Stimulated activated CD8-positive, alpha-beta memory T cell treated with anti-CD3 and anti-CD28 coated beads, Interleukin-7, amount 100 ng/mL, for 1 hour (primary cell): ENCODE measurements at regions not wholly inside any gene's neighbourhood (a gene's known extent, or its start where the extent isn't known, plus 50 kb on each side); places are given as distances from the start of the nearest gene placed in this dataset.
"Not testable (repeated sequence)": the region's sequence is repeated elsewhere in the genome, so short reads cannot be mapped to it uniquely, and the experiment has no call there.

ENCODE experiments used
- DNase-seq, 2 donors: peaks; one replicate each; pipeline ENCODE4 v3.0.0-alpha.2; 2020; ENCODE audit warnings: low read depth in 2 of 2

GRCh38 chr17:445839-446238 lies 93.2 kb upstream of the RPH3AL start, which contains the start of gene RFLNB:
RFLNB (minus strand) TSS chr17:445939.
- not testable (repeated sequence) for DNase-seq

- no peak for DNase-seq
These were observed 92.4 kb upstream of the RPH3AL start for GRCh38 chr17:444879-445454.

- DNase-seq: no peak
These were observed 90.5 kb upstream of the RPH3AL start for GRCh38 chr17:443109-443508.

- no peak for DNase-seq
These were observed 88.7 kb upstream of the RPH3AL start for GRCh38 chr17:441155-441950.

DNA sequence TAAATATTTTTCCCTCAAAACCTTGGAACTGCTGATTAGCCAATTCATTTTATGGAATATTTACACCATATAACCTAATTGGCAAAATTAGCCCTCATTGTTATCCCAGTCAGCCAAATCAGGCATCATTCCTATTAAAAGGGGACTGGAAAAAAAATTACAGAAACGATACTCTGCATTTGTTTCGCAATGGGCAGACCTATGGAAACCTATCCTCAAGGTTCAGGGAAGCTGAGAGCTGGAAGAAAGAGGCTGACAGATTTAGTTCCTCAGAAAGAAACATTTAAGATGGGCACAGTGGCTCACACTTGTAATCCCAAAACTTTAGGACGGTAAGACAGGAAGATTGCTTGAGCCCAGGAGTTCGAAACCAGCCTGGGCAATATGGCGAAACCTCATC lies 85.6 kb upstream of the RPH3AL start:
- no peak for DNase-seq

DNA sequence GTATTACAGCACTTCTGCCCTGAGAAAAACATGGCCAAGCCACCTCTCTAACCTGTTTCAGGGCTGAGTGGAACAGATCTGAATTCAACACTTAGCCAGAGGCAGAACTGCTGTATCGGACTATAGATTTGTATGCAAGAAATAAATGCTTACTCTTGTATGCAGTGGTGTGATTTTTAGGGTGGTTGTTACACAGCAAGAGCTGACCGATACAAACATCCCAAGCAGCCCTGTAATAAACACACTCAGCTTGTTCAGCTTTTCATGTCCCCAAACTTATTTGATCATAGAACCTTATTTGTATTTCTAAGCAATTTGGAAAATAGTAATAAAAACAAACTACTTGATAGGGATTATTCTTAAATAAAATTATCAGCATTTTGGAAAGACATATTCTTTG lies 84.9 kb upstream of the RPH3AL start:
- no peak for DNase-seq

GRCh38 chr17:436571-436970 lies 84.0 kb upstream of the RPH3AL start:
- DNase-seq: no peak

- DNase-seq: not testable (repeated sequence)
These were observed 79.9 kb upstream of the RPH3AL start for GRCh38 chr17:432471-432870.

DNA sequence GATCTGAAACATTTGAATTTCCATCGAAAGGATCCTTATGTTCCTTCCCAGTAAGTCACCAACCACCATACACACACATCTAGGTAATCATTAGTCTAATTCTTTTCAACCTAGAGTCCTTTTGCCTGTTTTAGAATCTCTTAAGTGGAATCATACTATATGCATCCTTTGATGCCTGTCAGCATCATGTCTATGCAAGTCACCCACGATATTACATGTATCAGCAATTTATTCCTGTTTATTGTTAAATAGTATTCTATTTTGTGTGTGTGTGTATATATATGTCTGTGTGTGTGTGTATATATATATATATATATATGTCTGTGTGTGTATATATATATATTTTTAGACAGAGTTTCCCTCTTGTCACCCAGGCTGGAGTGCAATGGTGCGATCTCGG lies 78.9 kb upstream of the RPH3AL start:
- DNase-seq: no peak

- DNase-seq: no peak
These were observed 77.0 kb upstream of the RPH3AL start for GRCh38 chr17:429589-429988.

DNA sequence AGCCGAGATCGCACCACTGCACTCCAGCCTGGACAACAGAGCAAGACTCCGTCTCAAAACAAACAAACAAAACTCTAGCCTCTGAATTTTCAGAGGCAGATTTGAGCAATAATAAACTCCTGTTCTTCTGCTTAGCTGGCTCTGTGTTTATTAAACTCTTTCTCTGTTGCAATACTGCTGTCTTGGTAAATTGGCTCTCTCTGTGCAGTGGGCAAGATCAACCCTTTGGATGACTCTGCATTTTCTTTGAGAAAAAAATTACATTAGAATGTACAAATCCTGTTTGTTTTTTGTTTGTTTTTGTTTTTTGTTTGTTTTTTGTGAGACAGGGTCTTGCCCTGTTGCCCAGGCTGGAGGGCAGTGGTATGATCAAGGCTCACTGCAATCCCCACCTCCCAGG lies 75.8 kb upstream of the RPH3AL start:
- no peak for DNase-seq

DNA sequence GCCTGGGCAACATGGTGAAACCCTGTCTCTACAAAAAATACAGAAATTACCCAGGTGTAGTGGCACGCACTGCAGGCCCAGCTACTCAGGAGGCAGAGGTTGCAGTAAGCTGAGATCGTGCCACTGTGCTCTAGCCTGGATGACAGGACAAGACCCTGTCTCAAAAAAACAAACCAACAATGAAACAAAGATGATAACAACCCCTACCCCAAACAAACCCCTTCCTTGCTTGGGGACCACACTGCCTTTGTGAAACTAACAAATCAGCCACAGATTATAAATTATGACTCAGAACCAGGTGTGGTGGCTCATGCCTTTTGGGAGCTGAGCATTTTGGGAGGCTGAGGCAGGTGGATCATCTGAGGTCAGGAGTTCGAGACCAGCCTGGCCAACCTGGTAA lies 75.3 kb upstream of the RPH3AL start:
- no peak for DNase-seq

DNA sequence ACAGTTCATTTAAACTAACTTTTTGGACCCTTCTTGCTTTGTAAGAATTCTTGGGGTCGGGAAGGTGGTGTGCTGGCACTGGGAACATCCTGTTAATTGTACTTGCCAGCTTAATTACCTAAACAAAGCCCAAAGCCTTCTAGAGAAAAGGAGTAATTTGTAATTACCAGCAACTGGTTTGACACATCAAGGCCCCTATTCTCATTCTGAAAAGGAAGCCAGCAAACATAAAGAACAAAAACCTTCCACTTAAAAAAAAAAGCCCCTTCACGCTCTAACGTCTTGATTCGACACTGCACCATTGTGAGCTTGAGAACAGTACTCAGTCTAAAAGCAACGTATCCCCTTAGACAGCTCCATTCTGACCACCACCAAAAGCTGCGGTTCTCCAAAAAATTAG lies 74.7 kb upstream of the RPH3AL start:
- DNase-seq: no peak

DNA sequence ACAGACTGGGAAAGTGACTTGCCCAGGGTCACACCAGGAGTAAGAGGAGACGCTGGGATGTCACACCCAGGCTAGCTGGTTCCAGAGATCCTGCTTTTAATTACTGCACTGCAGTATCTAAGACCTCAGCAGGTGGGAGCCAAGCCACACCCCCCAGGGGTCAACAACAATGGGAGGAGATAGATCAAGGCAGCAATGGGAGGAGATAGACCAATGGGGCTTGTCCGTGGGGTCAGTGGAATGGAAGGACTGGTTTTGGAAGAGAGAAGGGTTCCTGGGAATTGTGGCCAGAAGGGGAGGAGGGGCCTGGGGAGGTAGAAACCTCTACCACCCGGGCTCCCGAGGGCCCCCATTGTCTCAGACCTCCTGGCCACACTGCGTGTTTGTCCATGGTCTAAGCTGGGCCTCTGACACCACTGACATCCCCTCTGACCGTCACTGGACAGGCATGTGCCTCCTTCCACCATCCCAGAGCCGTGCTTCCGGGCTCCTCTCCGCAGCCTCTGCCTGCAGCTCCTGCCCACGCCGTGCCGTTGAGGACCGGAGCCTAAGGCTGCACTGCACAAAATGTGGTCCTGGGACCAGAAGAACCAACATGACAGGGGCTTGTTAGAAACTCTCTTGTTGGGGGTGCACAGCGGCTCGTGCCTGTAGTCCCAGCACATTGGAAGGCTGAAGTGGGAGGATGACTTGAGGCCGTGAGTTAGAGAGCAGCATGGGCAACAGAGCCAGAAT lies 69.8 kb upstream of the RPH3AL start:
- no peak for DNase-seq

DNA sequence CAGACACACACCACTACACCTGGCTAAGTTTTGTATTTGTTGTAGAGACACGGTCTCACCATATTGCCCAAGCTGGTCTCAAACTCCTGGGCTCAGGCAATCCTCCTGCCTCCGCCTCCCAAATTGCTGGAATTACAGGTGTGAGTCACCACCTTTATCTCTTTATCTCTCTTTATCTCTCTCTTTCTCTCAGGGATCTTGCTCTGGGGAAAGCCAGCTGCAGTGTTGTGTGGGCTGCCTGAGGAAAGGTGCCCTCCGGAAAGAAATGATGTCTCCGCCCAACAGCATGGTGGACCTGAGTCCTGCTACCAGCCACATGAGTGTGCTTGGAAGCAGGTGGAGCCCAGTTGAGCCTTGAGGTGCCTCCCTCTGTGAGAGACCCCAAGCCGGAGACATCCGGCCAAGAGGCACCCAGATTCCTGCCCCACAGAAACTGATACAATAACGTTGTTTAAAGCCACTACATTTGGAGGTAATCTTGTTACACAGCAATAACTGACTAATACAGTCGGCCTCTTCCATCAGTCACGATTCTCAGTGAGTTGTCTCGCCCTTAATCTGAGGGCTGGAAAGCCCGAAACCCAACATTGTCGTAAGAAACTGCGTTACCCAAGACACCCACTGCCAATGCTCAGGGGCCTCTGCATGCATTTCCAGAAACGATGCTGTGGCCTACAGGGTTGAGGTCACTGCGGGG lies 68.0 kb upstream of the RPH3AL start:
- no peak for DNase-seq

GRCh38 chr17:419073-419735 lies 66.6 kb upstream of the RPH3AL start:
- DNase-seq: no peak

- DNase-seq: no peak
These were observed 65.8 kb upstream of the RPH3AL start for GRCh38 chr17:418421-418751.

- no peak for DNase-seq
These were observed 65.2 kb upstream of the RPH3AL start for GRCh38 chr17:417691-418420.

GRCh38 chr17:416293-417206 lies 63.9 kb upstream of the RPH3AL start:
- DNase-seq: no peak

DNA sequence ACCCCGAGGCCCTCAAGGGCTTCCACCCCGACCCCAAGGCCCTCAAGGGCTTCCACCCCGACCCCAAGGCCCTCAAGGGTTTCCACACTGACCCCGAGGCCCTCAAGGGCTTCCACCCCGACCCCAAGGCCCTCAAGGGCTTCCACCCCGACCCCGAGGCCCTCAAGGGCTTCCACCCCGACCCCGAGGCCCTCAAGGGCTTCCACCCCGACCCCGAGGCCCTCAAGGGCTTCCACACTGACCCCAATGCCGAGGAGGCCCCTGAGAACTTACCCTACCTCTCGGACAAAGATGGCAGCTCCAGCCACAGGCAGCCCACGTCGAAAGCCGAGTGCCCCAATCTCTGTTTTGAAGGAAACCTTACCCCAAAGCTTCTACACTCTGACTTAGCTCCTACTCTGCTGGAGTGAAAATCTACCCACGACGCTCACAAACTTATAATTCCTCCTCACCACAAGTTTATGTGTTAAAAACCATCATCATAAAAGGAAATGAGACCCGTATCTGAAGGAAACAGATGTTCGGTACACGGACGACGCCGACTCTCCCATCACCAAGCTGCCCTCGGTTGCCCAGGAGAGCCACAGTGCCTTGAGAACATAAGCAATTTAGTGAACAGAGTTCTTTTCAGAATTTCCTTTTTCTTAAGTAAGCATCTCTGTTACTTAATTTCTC lies 61.2 kb upstream of the RPH3AL start:
- DNase-seq: no peak
